ENCODE measurements at regions not wholly inside any gene's neighbourhood (a gene's known extent, or its start where the extent isn't known, plus 50 kb on each side); places are given as distances from the start of the nearest gene placed in this dataset.

DNA sequence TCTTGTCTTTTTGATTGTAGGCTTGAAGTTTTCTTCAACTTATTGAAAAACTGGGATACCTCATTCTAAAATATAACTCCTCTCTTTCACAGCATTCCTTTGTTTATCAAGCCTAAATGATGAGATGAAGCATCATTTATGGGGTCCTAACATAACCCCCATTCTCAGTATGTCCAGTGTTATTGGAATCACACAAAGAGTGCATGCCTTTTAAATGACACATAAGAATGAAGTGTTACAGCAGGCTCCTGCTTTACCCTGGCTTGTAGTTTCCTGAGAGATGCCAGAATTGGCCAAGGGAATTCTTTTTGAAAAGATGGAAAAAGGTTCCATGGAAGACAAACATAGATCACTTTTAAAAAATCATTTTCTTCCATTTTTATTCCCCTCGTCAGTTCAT, 502.4 kb downstream of the BCKDHB start:
- ATAC-seq (no peak), DNase-seq (ENCODE audit: low spot score) (no peak)
- TF ChIP-seq, protein P1, sequence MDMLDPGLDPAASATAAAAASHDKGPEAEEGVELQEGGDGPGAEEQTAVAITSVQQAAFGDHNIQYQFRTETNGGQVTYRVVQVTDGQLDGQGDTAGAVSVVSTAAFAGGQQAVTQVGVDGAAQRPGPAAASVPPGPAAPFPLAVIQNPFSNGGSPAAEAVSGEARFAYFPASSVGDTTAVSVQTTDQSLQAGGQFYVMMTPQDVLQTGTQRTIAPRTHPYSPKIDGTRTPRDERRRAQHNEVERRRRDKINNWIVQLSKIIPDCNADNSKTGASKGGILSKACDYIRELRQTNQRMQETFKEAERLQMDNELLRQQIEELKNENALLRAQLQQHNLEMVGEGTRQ (CRISPR knock-in tag; IDR thresholded peaks at IDR 0.05) = no peak
- TF ChIP-seq HMGXB4 (CRISPR knock-in tag; IDR thresholded peaks at IDR 0.05) = no peak
- no peak for TF ChIP-seq ARID4B (CRISPR knock-in tag; IDR thresholded peaks at IDR 0.05; ENCODE audit: borderline replicate concordance)
- TF ChIP-seq TCF7 (CRISPR knock-in tag; IDR thresholded peaks at IDR 0.05; ENCODE audit: low read depth) = no peak
- no peak for TF ChIP-seq USF1 (CRISPR knock-in tag; IDR thresholded peaks at IDR 0.05)
- Mint-ChIP-seq H3K9me3 (peaks cover 14% of the 10 kb centered on the region), H3K4me1 (peaks cover 3% of the 10 kb centered on the region), H3K4me3 (no peak overlapping the region), H3K27me3 (ENCODE audit: low read depth) (no peaks in the 10 kb centered on the region), H3K36me3 (peaks cover 3% of the 10 kb centered on the region; the same call in 1 of the 2 replicates), H3K27ac (no peak overlapping the region)
- POLR2A ChIA-PET = no interaction called here
- CTCF ChIA-PET = no interaction called here

GRCh38 chr6:80607811-80608391, 501.4 kb downstream of the BCKDHB start:
- ChIA-PET CTCF (no interaction called here), POLR2A (no interaction called here)
- TF ChIP-seq ESRRA (CRISPR knock-in tag; IDR thresholded peaks at IDR 0.05; ENCODE audit: borderline replicate concordance) (no peak), NFYB (CRISPR knock-in tag; conservative IDR thresholded peaks at IDR 0.05; ENCODE audit: low read depth) (no peak), JAZF1 (CRISPR knock-in tag; IDR thresholded peaks at IDR 0.05) (no peak), SMAD3 (CRISPR knock-in tag; IDR thresholded peaks at IDR 0.05; ENCODE audit: borderline replicate concordance) (no peak), SOX15 (CRISPR knock-in tag; IDR thresholded peaks at IDR 0.05) (no peak), CREM (CRISPR knock-in tag; IDR thresholded peaks at IDR 0.05) (no peak), PRDM15 (CRISPR knock-in tag; IDR thresholded peaks at IDR 0.05) (no peak), ATF3 (CRISPR knock-in tag; conservative IDR thresholded peaks at IDR 0.05) (no peak), TP53 (CRISPR knock-in tag; IDR thresholded peaks at IDR 0.05) (no peak), GABPB1 (CRISPR knock-in tag; IDR thresholded peaks at IDR 0.05) (no peak), ZSCAN18 (CRISPR knock-in tag; IDR thresholded peaks at IDR 0.05) (no peak)
- TF ChIP-seq, protein P2, sequence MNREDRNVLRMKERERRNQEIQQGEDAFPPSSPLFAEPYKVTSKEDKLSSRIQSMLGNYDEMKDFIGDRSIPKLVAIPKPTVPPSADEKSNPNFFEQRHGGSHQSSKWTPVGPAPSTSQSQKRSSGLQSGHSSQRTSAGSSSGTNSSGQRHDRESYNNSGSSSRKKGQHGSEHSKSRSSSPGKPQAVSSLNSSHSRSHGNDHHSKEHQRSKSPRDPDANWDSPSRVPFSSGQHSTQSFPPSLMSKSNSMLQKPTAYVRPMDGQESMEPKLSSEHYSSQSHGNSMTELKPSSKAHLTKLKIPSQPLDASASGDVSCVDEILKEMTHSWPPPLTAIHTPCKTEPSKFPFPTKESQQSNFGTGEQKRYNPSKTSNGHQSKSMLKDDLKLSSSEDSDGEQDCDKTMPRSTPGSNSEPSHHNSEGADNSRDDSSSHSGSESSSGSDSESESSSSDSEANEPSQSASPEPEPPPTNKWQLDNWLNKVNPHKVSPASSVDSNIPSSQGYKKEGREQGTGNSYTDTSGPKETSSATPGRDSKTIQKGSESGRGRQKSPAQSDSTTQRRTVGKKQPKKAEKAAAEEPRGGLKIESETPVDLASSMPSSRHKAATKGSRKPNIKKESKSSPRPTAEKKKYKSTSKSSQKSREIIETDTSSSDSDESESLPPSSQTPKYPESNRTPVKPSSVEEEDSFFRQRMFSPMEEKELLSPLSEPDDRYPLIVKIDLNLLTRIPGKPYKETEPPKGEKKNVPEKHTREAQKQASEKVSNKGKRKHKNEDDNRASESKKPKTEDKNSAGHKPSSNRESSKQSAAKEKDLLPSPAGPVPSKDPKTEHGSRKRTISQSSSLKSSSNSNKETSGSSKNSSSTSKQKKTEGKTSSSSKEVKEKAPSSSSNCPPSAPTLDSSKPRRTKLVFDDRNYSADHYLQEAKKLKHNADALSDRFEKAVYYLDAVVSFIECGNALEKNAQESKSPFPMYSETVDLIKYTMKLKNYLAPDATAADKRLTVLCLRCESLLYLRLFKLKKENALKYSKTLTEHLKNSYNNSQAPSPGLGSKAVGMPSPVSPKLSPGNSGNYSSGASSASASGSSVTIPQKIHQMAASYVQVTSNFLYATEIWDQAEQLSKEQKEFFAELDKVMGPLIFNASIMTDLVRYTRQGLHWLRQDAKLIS (CRISPR knock-in tag; IDR thresholded peaks at IDR 0.05; ENCODE audit: borderline replicate concordance) = no peak

More at GRCh38 chr6:80607811-80608391, 501.4 kb downstream of the BCKDHB start:
- Mint-ChIP-seq H3K27me3 (ENCODE audit: low read depth) (no peaks in the 10 kb centered on the region), H3K4me3 (no peak overlapping the region), H3K27ac (no peak overlapping the region), H3K9me3 (peaks cover 7% of the 10 kb centered on the region), H3K4me1 (peaks cover 3% of the 10 kb centered on the region), H3K36me3 (no peaks in the 10 kb centered on the region; the same call in 1 of the 2 replicates)
- DNase-seq (ENCODE audit: low spot score) = no peak
- no peak; the same call in 1 of the 2 replicates for ATAC-seq

Data from WTC11 (cell line).